Transverse colon (tissue), 4 donors: ENCODE measurements at regions not wholly inside any gene's neighbourhood (a gene's known extent, or its start where the extent isn't known, plus 50 kb on each side); places are given as distances from the start of the nearest gene placed in this dataset.

Experiments
- POLR2A ChIP-seq: fragments of 450-650 bp; IDR thresholded peaks from one replicate; pipeline ENCODE4 v1.6.1; 2016; ENCODE audit warnings: antibody characterized with exemption, mild to moderate bottlenecking, moderate library complexity
- POLR2AphosphoS5 ChIP-seq, 3 donors: sonication (generic); formaldehyde crosslinking; IDR thresholded peaks; one replicate each; pipeline ENCODE4 v1.6.1; 2016; ENCODE audit warnings: antibody characterized with exemption in 3 of 3
- TF ChIP-seq, protein P1 (sequence below), 5 experiments: fragments of 200-600 bp in 3 of 5; fragments of 450-650 bp in 2 of 5; sonication (generic) in 3 of 5; IDR thresholded peaks; 1 replicate in 2 of 5; 2 replicates in 3 of 5; pipeline ENCODE4 v1.5.1; 2016 to 2017; ENCODE audit warnings: antibody characterized with exemption in 5 of 5, inconsistent platforms in 3 of 5, mild to moderate bottlenecking in 2 of 5, moderate library complexity in 1 of 5

DNA sequence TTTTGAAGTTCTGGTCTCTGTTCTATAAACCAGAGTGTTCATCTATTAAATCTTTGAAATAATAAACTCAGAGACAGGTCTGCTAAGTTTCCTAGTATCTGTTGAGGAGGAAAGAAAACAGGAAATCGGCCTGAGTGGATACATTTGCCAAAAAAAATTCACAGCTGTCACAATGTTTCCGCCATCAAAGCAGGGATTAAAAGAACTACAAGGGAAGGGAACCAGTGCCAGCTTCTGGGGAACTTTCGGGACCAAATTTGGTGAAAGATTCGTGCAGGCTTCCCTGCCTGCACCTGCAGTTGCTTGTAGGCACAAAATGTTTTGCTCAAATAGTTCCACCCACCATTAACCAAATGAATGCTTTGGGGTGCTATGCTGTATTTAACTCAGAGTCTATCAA, 267.5 kb downstream of the MSX2 start:
- TF ChIP-seq POLR2AphosphoS5 (IDR thresholded peaks at IDR 0.05) (no peak), POLR2A (no peak)
- TF ChIP-seq, protein P1, sequence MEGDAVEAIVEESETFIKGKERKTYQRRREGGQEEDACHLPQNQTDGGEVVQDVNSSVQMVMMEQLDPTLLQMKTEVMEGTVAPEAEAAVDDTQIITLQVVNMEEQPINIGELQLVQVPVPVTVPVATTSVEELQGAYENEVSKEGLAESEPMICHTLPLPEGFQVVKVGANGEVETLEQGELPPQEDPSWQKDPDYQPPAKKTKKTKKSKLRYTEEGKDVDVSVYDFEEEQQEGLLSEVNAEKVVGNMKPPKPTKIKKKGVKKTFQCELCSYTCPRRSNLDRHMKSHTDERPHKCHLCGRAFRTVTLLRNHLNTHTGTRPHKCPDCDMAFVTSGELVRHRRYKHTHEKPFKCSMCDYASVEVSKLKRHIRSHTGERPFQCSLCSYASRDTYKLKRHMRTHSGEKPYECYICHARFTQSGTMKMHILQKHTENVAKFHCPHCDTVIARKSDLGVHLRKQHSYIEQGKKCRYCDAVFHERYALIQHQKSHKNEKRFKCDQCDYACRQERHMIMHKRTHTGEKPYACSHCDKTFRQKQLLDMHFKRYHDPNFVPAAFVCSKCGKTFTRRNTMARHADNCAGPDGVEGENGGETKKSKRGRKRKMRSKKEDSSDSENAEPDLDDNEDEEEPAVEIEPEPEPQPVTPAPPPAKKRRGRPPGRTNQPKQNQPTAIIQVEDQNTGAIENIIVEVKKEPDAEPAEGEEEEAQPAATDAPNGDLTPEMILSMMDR (IDR thresholded peaks at IDR 0.05): no peak
